ENCODE measurements at regions not wholly inside any gene's neighbourhood (a gene's known extent, or its start where the extent isn't known, plus 50 kb on each side); places are given as distances from the start of the nearest gene placed in this dataset.

- peak; percentile 7 to 37 (median 21) for DNase-seq
Observed at GRCh38 chr5:30040488-30041118, 1152.9 kb upstream of the CDH6 start.

GRCh38 chr5:30039379-30039778, 1154.1 kb upstream of the CDH6 start:
- DNase-seq, result no peak

- DNase-seq, result no peak
Observed at GRCh38 chr5:30034870-30035269, 1158.6 kb upstream of the CDH6 start.

GRCh38 chr5:30030101-30030500, 1163.4 kb upstream of the CDH6 start:
- no peak for DNase-seq

DNA sequence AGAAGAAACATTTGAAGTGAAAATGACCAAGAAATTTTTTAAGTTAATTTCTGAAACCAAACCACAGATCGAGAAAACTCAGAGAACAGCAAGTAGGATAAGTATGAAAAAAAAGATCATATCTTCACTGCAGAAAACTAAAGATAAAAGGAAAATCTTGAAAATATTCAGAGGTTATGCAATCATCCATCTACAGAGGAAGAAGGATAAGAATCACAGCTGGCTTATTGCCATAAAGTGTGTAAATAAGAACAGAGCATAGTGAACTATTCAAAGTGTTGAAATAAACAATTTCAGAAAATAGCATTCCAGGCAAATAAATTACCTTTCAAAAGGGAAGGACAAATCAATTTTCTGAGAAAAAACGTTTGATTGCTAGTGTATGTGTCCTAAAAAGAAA, 1191.7 kb upstream of the CDH6 start:
- no peak for DNase-seq

DNA sequence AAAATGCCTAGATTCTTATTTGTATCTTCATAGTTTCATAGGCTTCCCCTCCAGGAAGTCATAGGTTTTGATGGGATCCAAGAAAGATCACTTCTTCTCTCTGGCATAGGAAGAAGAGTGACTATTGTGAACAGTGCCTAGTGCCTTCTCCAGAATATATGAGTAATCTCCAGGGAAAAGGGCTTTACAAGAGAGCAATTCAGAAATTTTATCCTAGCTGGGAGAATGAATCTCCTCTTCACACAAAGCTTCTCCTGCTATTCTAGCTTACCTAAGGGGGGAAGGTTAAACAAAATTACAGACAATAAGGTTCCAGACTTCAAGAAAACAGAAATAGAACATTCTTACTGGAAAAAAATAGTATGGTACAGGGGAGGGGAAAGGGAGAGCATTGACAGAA, 1193.3 kb upstream of the CDH6 start:
- DNase-seq, result no peak

DNA sequence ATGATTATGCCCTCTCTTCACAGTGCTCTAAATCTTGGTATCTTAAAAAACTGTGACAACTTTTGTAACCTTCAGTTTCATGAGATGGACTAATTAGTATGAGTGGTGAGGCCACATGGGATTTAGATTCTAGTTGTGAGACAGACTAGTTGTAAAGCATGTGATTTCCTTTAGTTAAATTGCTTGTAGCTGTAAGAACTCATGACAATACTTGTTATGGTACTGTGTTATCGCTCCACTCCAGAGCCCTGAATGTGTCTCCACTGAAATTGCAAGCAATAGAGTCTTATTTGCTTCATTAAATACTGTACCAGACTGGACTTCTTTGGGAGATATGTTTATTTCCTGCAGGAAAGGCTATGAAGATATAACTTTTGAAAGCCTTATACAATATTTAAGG, 1198.3 kb upstream of the CDH6 start:
- no peak for DNase-seq

- no peak for DNase-seq
Observed at GRCh38 chr5:29994519-29994918, 1199.0 kb upstream of the CDH6 start.

- DNase-seq, result no peak
Observed at GRCh38 chr5:29993286-29993685, 1200.2 kb upstream of the CDH6 start.

DNA sequence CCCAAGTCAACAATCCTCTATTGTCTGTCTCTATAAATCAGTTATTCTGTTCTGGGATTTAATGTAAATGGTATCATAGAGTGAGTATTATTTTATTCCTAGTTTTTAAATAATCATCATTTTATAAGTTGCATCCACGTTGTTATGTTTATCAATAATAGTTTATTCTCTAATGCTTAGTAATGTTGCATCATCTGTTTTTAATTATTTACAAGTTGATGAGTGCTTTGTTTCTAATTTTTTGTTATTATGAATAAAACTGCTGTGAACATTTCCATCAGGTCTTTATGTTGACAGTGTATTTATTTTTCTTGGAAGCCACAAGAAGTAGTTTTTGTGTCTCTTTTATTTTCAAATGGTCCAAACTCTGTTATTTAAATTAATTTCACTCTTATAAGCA, 1201.2 kb upstream of the CDH6 start:
- DNase-seq, result no peak

DNA sequence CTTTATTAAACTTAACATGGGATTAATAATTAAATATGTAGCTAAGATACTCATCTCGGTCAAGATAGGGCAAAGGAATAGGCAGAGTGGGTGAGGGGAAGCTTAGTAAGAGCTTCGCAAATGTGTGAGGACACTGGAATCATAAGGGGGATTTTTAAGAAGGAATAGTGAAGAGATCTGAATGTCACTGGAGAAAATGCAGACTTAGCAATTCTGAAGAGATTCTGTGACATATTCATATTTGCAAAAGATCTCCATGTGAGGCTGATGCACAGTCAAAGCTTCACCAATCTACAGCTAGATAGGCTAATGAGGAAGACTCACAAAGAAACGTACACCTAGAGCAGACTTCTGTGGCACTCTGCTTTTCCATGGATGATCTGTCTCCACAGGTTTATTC, 1202.8 kb upstream of the CDH6 start:
- DNase-seq, result no peak

DNA sequence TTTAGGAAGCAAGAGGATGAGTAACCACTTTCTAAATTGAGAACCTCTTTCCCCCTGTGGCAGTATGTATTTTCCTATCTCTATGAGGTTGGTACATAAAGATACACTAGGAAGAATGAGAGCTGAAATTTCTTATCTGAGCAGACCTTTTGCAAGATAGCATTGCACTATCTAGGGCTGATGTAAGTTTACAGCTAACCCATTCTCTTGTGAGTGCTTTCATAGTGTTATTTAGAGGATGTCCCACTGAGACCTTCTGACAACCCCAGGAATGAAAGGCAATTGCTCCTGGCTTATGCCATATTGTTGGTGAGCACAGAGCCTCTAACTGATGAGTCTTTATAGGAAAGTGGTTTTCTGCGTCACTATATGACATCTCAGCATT, 1209.3 kb upstream of the CDH6 start:
- no peak for DNase-seq

GRCh38 chr5:29983528-29984155, 1209.8 kb upstream of the CDH6 start:
- no peak for DNase-seq

GRCh38 chr5:29982457-29982856, 1211.0 kb upstream of the CDH6 start:
- no peak for DNase-seq

DNA sequence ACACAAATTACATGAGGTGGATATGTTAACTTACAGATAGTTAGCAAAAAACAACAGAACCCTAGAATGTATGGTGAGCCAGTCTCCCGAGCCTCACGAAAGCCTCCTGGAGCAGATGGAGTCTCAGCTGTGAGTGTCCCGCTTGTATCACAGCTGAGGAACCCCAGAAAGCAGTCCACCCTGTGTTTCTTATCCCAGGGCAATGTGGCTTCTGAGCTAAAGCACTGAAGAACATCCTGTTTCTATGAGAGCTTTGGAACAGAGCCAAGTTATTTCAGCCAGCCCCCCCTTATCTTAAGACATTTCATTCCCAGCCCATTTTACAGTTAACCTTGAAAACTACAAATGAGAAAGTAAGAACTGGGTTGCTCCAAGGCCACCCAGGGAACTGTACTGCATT, 1220.9 kb upstream of the CDH6 start:
- no peak for DNase-seq

DNA sequence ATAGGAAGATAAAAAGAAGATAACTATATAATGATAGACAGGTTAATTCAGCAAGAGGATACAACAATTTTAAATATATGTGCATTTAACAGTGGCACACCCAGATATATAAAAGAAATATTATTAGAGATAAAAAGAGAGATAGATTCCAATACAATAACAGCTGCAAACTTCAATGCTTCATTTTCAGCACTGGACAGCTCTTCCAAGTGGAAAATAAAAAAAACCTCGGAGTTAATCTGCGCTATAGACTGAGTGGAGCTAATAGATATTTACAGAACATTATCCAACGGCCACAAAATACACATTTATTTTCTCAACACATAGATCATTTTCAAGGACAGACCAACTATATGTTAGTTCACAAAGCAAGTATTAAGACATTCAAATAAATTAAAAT, 1229.5 kb upstream of the CDH6 start:
- DNase-seq, result no peak

GRCh38 chr5:29960323-29960722, 1233.2 kb upstream of the CDH6 start:
- DNase-seq, result no peak

- no peak for DNase-seq
Observed at GRCh38 chr5:29950416-29951145, 1242.9 kb upstream of the CDH6 start.

DNA sequence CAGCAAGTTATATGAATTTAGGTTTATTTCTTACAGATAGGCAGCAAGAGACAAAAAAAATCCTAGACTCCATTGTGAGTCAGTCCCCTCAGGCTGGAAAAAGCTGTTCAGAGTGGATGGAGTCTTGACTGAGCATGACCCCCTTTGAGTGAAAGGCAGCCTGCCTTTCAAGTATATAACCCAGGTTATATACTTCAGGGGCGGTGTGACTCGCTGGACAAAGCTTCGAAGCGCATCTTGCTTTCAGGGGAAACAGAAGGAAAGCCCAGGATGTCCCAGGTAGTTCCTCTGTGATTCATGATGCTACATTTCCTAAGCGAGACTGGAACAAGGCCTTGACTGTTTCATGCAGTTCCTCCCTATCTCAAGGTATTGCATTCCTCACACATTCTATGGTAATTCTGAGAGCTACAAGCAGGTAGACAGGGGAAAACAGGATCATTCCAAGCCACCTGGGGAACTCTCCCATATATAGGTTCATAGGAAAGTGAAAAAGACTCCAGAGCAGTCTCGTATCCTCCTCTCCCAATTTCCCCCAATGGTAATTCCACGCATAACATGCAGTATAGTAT, 1244.1 kb upstream of the CDH6 start:
- no peak for DNase-seq

DNA sequence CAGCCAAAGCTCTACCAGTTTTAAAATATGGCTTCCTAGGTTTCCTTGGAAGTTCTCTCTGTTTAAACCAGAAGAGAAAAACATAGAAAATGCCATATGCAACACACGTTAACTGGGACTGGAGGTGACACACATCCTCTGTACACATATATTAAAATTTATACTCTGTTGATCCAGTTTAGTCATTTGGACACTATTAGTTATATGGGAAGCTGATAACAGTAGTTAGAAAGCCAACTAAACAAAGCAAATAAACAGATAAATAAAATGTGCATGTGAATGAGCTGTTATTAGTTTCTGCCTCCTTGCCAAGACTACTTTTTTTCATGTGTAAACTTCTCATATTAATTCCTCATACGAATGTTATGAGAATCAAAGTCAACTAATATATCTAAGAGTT, 1249.2 kb upstream of the CDH6 start:
- DNase-seq, result no peak

- DNase-seq, result no peak
Observed at GRCh38 chr5:29942089-29942488, 1251.4 kb upstream of the CDH6 start.

GRCh38 chr5:29939988-29940387, 1253.5 kb upstream of the CDH6 start:
- no peak for DNase-seq

GRCh38 chr5:29935371-29935770, 1258.1 kb upstream of the CDH6 start:
- DNase-seq, result no peak

DNA sequence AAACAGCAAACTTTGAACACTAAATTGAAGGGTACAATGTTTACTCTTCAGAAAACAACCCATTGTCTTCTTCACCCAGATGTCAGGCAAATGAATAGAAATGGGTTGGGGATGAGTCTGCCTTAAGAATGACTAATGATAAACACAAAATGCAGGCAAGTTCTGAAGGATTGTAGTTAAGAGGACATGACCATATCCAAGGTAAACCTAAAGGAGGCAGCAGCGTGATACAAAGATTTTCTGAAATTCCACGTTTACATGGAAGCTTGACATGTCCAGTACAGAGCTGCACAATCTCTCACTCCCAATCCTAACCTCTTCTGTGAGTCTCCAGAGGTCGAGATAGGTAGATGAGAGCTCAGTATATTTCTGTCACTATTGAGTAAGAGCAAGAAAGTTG, 1263.2 kb upstream of the CDH6 start:
- DNase-seq, result no peak
